CD4-positive, CD25-positive, alpha-beta regulatory T cell (primary cell): ENCODE measurements at regions not wholly inside any gene's neighbourhood (a gene's known extent, or its start where the extent isn't known, plus 50 kb on each side); places are given as distances from the start of the nearest gene placed in this dataset.

Source experiments
- ATAC-seq, 2 donors: fragments of 150-1000 bp; cut with Tn5 transposase; one replicate each; pipeline ENCODE4 v1.10.0; 2021; ENCODE audit warnings: low read depth in 2 of 2, moderate number of reproducible peaks in 2 of 2, moderate library complexity in 1 of 2
- DNase-seq, 3 donors: peaks; one replicate each; pipeline versions ENCODE4 v3.0.0 to v3.0.0-alpha.2; 2012 to 2022; ENCODE audit warnings: mixed read lengths in 1 of 3
- H3K27ac ChIP-seq: one replicate; pipeline ENCODE4 v1.7.0; 2013; ENCODE audit warnings: mild to moderate bottlenecking, low read length; ENCODE audit not compliant: insufficient read depth, poor library complexity, severe bottlenecking
- H3K27me3 ChIP-seq: one replicate; pipeline ENCODE4 v1.7.0; 2013; ENCODE audit warnings: low read length; ENCODE audit not compliant: control insufficient read depth, insufficient read depth
- H3K36me3 ChIP-seq: one replicate; pipeline ENCODE4 v1.7.0; 2013; ENCODE audit warnings: mild to moderate bottlenecking, low read length, moderate library complexity; ENCODE audit not compliant: control insufficient read depth, insufficient read depth
- H3K4me1 ChIP-seq: 2 replicates; pipeline ENCODE4 v1.7.0; 2013; ENCODE audit warnings: mild to moderate bottlenecking, low read length; ENCODE audit not compliant: insufficient read depth, control insufficient read depth, poor library complexity, severe bottlenecking
- H3K4me3 ChIP-seq: one replicate; pipeline ENCODE4 v1.7.0; 2013; ENCODE audit warnings: low read depth, mild to moderate bottlenecking, low read length, moderate library complexity
- H3K9me3 ChIP-seq, 2 experiments: 1 replicate in 1 of 2; 2 replicates in 1 of 2; pipeline ENCODE4 v1.7.0; 2013; ENCODE audit warnings: low read length in 2 of 2, mild to moderate bottlenecking in 1 of 2, moderate library complexity in 1 of 2; ENCODE audit not compliant: control insufficient read depth in 2 of 2
- H3K27ac Mint-ChIP-seq, 3 donors: one replicate each; pipeline ENCODE4 v1.8.0; 2020 to 2022; ENCODE audit warnings: mild to moderate bottlenecking in 3 of 3, mixed read lengths in 3 of 3, moderate library complexity in 2 of 3
- H3K27me3 Mint-ChIP-seq: one replicate; pipeline ENCODE4 v1.8.0; 2022; ENCODE audit warnings: mild to moderate bottlenecking, mixed read lengths
- H3K36me3 Mint-ChIP-seq: one replicate; pipeline ENCODE4 v1.8.0; 2020; ENCODE audit warnings: mixed read lengths
- H3K4me1 Mint-ChIP-seq, 4 donors: one replicate each; pipeline ENCODE4 v1.8.0; 2020 to 2022; ENCODE audit warnings: mixed read lengths in 4 of 4, mild to moderate bottlenecking in 1 of 4
- H3K4me3 Mint-ChIP-seq, 4 donors: one replicate each; pipeline ENCODE4 v1.8.0; 2020 to 2022; ENCODE audit warnings: mild to moderate bottlenecking in 4 of 4, mixed read lengths in 4 of 4, moderate library complexity in 3 of 4
- H3K9me3 Mint-ChIP-seq, 7 donors: one replicate each; pipeline ENCODE4 v1.8.0; 2020 to 2022; ENCODE audit warnings: mixed read lengths in 7 of 7, mild to moderate bottlenecking in 3 of 7, moderate library complexity in 2 of 7

GRCh38 chr12:70121562-70121961 is 121.7 kb upstream of the CNOT2 start:
- Histone ChIP-seq H3K27me3 (no peaks in the 10 kb centered on the region), H3K36me3 (no peaks in the 10 kb centered on the region), H3K9me3 (no peaks in the 10 kb centered on the region), H3K27ac (no peak overlapping the region), H3K4me1 (no peaks in the 10 kb centered on the region), H3K4me3 (no peak overlapping the region)
- ATAC-seq (no peak), DNase-seq (no peak)
- H3K36me3 Mint-ChIP-seq, result no peaks in the 10 kb centered on the region
- no peaks in the 10 kb centered on the region for H3K4me1 Mint-ChIP-seq
- no peak overlapping the region for H3K27ac Mint-ChIP-seq
- H3K27me3 Mint-ChIP-seq, result no peaks in the 10 kb centered on the region
- H3K4me3 Mint-ChIP-seq, result no peak overlapping the region
- no peaks in the 10 kb centered on the region for H3K9me3 Mint-ChIP-seq

- ATAC-seq (no peak), DNase-seq (no peak)
- Histone ChIP-seq H3K27ac (no peak overlapping the region), H3K27me3 (no peaks in the 10 kb centered on the region), H3K9me3 (no peaks in the 10 kb centered on the region), H3K4me1 (no peaks in the 10 kb centered on the region), H3K36me3 (no peaks in the 10 kb centered on the region), H3K4me3 (no peak overlapping the region)
- no peaks in the 10 kb centered on the region for H3K27me3 Mint-ChIP-seq
- no peaks in the 10 kb centered on the region for H3K9me3 Mint-ChIP-seq
- no peak overlapping the region for H3K4me3 Mint-ChIP-seq
- no peaks in the 10 kb centered on the region for H3K36me3 Mint-ChIP-seq
- no peaks in the 10 kb centered on the region for H3K4me1 Mint-ChIP-seq
- H3K27ac Mint-ChIP-seq, result no peak overlapping the region
Measured at GRCh38 chr12:70122804-70123203, 120.4 kb upstream of the CNOT2 start.

GRCh38 chr12:70149013-70149412 is 94.2 kb upstream of the CNOT2 start:
- Histone ChIP-seq H3K27me3 (peaks cover 2% of the 10 kb centered on the region), H3K4me3 (no peak overlapping the region), H3K9me3 (peaks cover 2% of the 10 kb centered on the region in 2 experiments), H3K27ac (no peak overlapping the region), H3K36me3 (no peaks in the 10 kb centered on the region), H3K4me1 (no peaks in the 10 kb centered on the region)
- no peak overlapping the region for H3K27ac Mint-ChIP-seq
- peaks cover 0 to 8% (median 4%) of the 10 kb centered on the region in 7 donors for H3K9me3 Mint-ChIP-seq
- H3K36me3 Mint-ChIP-seq, result no peaks in the 10 kb centered on the region
- peaks cover 4% of the 10 kb centered on the region for H3K27me3 Mint-ChIP-seq
- no peak overlapping the region for H3K4me3 Mint-ChIP-seq
- H3K4me1 Mint-ChIP-seq, result no peaks in the 10 kb centered on the region
- DNase-seq (no peak), ATAC-seq (no peak)

- Mint-ChIP-seq H3K36me3 (no peaks in the 10 kb centered on the region), H3K4me1 (no peaks in the 10 kb centered on the region), H3K9me3 (peaks cover 0 to 11% (median 5%) of the 10 kb centered on the region in 7 donors), H3K4me3 (no peak overlapping the region), H3K27me3 (peaks cover 4% of the 10 kb centered on the region), H3K27ac (no peak overlapping the region)
- DNase-seq (no peak), ATAC-seq (no peak)
- H3K36me3 ChIP-seq, result no peaks in the 10 kb centered on the region
- H3K9me3 ChIP-seq, result peaks cover 2 to 3% of the 10 kb centered on the region in 2 experiments
- H3K27ac ChIP-seq, result no peak overlapping the region
- no peak overlapping the region for H3K4me3 ChIP-seq
- H3K27me3 ChIP-seq, result peaks cover 2% of the 10 kb centered on the region
- H3K4me1 ChIP-seq, result no peaks in the 10 kb centered on the region
Measured at GRCh38 chr12:70149665-70150064, 93.6 kb upstream of the CNOT2 start.

- Histone ChIP-seq H3K36me3 (no peaks in the 10 kb centered on the region), H3K9me3 (peaks cover 3% of the 10 kb centered on the region in 2 experiments), H3K27me3 (peaks cover 2% of the 10 kb centered on the region), H3K4me3 (no peak overlapping the region), H3K27ac (no peak overlapping the region), H3K4me1 (no peaks in the 10 kb centered on the region)
- Mint-ChIP-seq H3K27me3 (peaks cover 1% of the 10 kb centered on the region), H3K27ac (no peak overlapping the region), H3K36me3 (no peaks in the 10 kb centered on the region), H3K9me3 (peaks cover 0 to 15% (median 5%) of the 10 kb centered on the region in 7 donors), H3K4me3 (no peak overlapping the region), H3K4me1 (no peaks in the 10 kb centered on the region)
- DNase-seq, result no peak
- ATAC-seq, result no peak
Measured at GRCh38 chr12:70150230-70150629, 93.0 kb upstream of the CNOT2 start.

GRCh38 chr12:70151993-70152392 is 91.2 kb upstream of the CNOT2 start:
- Histone ChIP-seq H3K36me3 (no peaks in the 10 kb centered on the region), H3K4me1 (no peaks in the 10 kb centered on the region), H3K9me3 (peaks cover 8 to 10% of the 10 kb centered on the region in 2 experiments), H3K27ac (no peak overlapping the region), H3K27me3 (peaks cover 2% of the 10 kb centered on the region), H3K4me3 (no peak overlapping the region)
- Mint-ChIP-seq H3K36me3 (no peaks in the 10 kb centered on the region), H3K27ac (no peak overlapping the region), H3K4me3 (no peak overlapping the region), H3K27me3 (no peaks in the 10 kb centered on the region), H3K9me3 (peaks cover 0 to 21% (median 5%) of the 10 kb centered on the region in 7 donors), H3K4me1 (no peaks in the 10 kb centered on the region)
- DNase-seq, result no peak
- no peak for ATAC-seq

- H3K27ac ChIP-seq, result no peak overlapping the region
- Mint-ChIP-seq H3K27me3 (no peaks in the 10 kb centered on the region), H3K9me3 (peaks cover 0 to 31% (median 8%) of the 10 kb centered on the region in 7 donors), H3K27ac (no peak overlapping the region), H3K4me1 (no peaks in the 10 kb centered on the region), H3K36me3 (no peaks in the 10 kb centered on the region), H3K4me3 (no peak overlapping the region)
- H3K27me3 ChIP-seq, result peaks cover 2% of the 10 kb centered on the region
- H3K36me3 ChIP-seq, result no peaks in the 10 kb centered on the region
- no peak overlapping the region for H3K4me3 ChIP-seq
- ATAC-seq, result no peak
- no peaks in the 10 kb centered on the region for H3K4me1 ChIP-seq
- no peak for DNase-seq
- peaks cover 10 to 14% of the 10 kb centered on the region in 2 experiments for H3K9me3 ChIP-seq
Measured at GRCh38 chr12:70154087-70154638, 89.1 kb upstream of the CNOT2 start.

- H3K4me1 Mint-ChIP-seq, result no peaks in the 10 kb centered on the region
- H3K9me3 Mint-ChIP-seq, result peaks cover 0 to 34% (median 10%) of the 10 kb centered on the region in 7 donors
- H3K27ac Mint-ChIP-seq, result no peak overlapping the region
Measured at GRCh38 chr12:70154960-70155589, 88.2 kb upstream of the CNOT2 start.

More at GRCh38 chr12:70154960-70155589, 88.2 kb upstream of the CNOT2 start:
- no peak overlapping the region for H3K4me3 ChIP-seq
- ATAC-seq (no peak), DNase-seq (no peak)
- H3K4me1 ChIP-seq, result no peaks in the 10 kb centered on the region
- H3K36me3 ChIP-seq, result no peaks in the 10 kb centered on the region
- peaks cover 10 to 14% of the 10 kb centered on the region in 2 experiments for H3K9me3 ChIP-seq
- Mint-ChIP-seq H3K4me3 (no peak overlapping the region), H3K36me3 (no peaks in the 10 kb centered on the region), H3K27me3 (no peaks in the 10 kb centered on the region)
- H3K27ac ChIP-seq, result no peak overlapping the region
- peaks cover 2% of the 10 kb centered on the region for H3K27me3 ChIP-seq
